ENCODE measurements at regions not wholly inside any gene's neighbourhood (a gene's known extent, or its start where the extent isn't known, plus 50 kb on each side); places are given as distances from the start of the nearest gene placed in this dataset.

DNA sequence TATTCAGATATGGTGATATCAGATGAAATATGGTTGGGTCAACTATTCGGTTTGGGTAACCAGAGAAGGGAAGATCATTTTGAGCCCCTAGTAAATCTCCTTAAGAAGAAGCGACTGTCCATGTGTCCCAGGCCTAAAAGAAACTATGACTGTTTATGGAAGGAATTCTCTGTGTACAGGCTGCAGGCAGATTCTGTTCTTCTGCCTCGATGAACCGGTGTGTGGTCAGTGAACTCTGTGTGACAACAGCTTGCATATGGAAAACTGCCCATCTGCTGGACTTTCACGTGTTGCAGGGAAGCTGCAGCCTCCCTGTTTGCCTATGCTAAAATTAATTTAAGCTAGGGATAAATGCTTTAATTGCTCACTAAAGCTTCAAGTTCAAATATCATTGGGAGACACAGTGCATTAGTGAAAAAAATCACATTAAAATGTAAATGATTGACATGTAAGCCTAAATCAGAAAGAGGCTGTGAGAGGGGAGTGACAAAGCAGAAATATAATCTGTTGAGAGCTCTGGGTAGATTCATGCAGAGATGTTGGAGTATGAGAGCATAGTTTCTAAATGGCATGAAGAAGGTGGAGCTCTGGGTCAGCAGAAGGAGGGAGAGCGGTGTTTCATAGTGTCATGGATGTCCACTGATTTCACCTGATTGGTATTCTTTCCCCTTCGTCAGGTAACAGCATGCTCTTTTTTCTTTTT lies 65.4 kb upstream of the PFN2 start:
- in situ Hi-C loops (cut with MboI), result no loop called here
- ChIA-PET CTCF (ENCODE audit: low intra/inter-chr PET ratio) (no interaction called here), POLR2A (no interaction called here)
- no peak for ATAC-seq
- H4K20me1 ChIP-seq (replicated peaks; ENCODE audit: control insufficient read depth, insufficient read depth, low read length), result no peaks in the 10 kb centered on the region
- H3K9me1 ChIP-seq (ENCODE audit: control insufficient read depth, insufficient read depth, low read length), result no peaks in the 10 kb centered on the region
- TF ChIP-seq SETDB1 (IDR thresholded peaks at IDR 0.05; ENCODE audit: low read length), result no peak
- TF ChIP-seq, protein P1, sequence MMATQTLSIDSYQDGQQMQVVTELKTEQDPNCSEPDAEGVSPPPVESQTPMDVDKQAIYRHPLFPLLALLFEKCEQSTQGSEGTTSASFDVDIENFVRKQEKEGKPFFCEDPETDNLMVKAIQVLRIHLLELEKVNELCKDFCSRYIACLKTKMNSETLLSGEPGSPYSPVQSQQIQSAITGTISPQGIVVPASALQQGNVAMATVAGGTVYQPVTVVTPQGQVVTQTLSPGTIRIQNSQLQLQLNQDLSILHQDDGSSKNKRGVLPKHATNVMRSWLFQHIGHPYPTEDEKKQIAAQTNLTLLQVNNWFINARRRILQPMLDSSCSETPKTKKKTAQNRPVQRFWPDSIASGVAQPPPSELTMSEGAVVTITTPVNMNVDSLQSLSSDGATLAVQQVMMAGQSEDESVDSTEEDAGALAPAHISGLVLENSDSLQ (IDR thresholded peaks at IDR 0.05), result peak; percentile 59
- H3K4me3 ChIP-seq, result no peak overlapping the region
- no peaks in the 10 kb centered on the region for H3K4me1 ChIP-seq (replicated peaks in 1 of 2; ENCODE audit: control insufficient read depth in 2 of 2, insufficient read depth in 2 of 2, low read length in 2 of 2)
- peaks cover 2 to 10% of the 10 kb centered on the region in 2 experiments; a peak in 3 of 5 replicates for H3K27me3 ChIP-seq (ENCODE audit: control insufficient read depth in 2 of 2, insufficient read depth in 2 of 2, low read length in 2 of 2)
- no TSS peak for BruUV-seq (replicated peaks)
- no peak overlapping the region for H3K4me2 ChIP-seq (ENCODE audit: insufficient read depth, low read length)
- no peaks in the 10 kb centered on the region for H3K9me3 ChIP-seq (replicated peaks; ENCODE audit: control insufficient read depth, insufficient read depth, low read depth, low read length)
- intact Hi-C loops (cut with micrococcal nuclease), result no loop called here
- no peak for DNase-seq (ENCODE audit: extremely low read depth in 1 of 4, low spot score in 3 of 4)
- no peak overlapping the region for H3K9ac ChIP-seq (ENCODE audit: insufficient read depth in 1 of 2, low read depth in 2 of 2, low read length in 2 of 2)
- WGBS (ENCODE audit: insufficient coverage, low coverage, missing lambda C conversion rate), result 2% methylated on average over 7 of the region's 7 CpGs
- H3K27ac ChIP-seq (ENCODE audit: extremely low read depth, low read depth, low read length), result no peak overlapping the region
- no peaks in the 10 kb centered on the region for H3K36me3 ChIP-seq (ENCODE audit: control insufficient read depth, insufficient read depth, low read length)
- no peak for FAIRE-seq
- no peaks in the 10 kb centered on the region for H3K79me2 ChIP-seq (ENCODE audit: control insufficient read depth, insufficient read depth, low read length)
- H2AFZ ChIP-seq (ENCODE audit: low read depth, low read length), result no peak overlapping the region

DNA sequence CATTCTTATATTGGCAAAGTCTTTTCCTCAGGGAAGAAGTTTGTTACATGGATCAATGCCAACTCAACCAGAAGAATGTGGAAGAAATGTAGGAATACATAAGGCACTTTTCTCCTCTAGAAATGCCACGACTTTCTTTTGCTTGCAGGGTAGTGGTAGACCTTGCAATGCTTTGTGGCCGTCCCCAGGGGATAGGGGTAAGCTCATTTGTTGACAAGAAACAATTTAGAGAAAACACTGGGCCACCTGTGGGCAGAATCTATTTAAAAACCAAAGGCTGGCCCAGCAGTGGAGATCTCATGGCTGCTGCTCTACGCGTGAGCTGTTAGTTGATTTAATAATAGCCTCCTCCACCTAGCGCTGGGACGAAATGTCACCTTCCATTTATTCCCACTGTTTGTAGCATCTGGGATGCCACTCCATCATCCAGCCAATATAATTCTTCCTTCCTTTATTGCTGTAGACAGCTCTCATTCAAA lies 64.6 kb upstream of the PFN2 start:
- Histone ChIP-seq H3K36me3 (ENCODE audit: control insufficient read depth, insufficient read depth, low read length) (no peaks in the 10 kb centered on the region), H3K4me1 (replicated peaks in 1 of 2; ENCODE audit: control insufficient read depth in 2 of 2, insufficient read depth in 2 of 2, low read length in 2 of 2) (no peaks in the 10 kb centered on the region), H4K20me1 (replicated peaks; ENCODE audit: control insufficient read depth, insufficient read depth, low read length) (no peaks in the 10 kb centered on the region), H3K4me2 (ENCODE audit: insufficient read depth, low read length) (no peak overlapping the region), H3K9me1 (ENCODE audit: control insufficient read depth, insufficient read depth, low read length) (no peaks in the 10 kb centered on the region), H3K79me2 (ENCODE audit: control insufficient read depth, insufficient read depth, low read length) (no peaks in the 10 kb centered on the region), H3K9me3 (replicated peaks; ENCODE audit: control insufficient read depth, insufficient read depth, low read depth, low read length) (no peaks in the 10 kb centered on the region), H3K27ac (ENCODE audit: extremely low read depth, low read depth, low read length) (no peak overlapping the region), H3K4me3 (no peak overlapping the region), H3K9ac (ENCODE audit: insufficient read depth in 1 of 2, low read depth in 2 of 2, low read length in 2 of 2) (no peak overlapping the region), H2AFZ (ENCODE audit: low read depth, low read length) (no peak overlapping the region), H3K27me3 (ENCODE audit: control insufficient read depth in 2 of 2, insufficient read depth in 2 of 2, low read length in 2 of 2) (peaks cover 2 to 10% of the 10 kb centered on the region in 2 experiments; a peak in 3 of 5 replicates)
- CTCF ChIA-PET (ENCODE audit: low intra/inter-chr PET ratio), result no interaction called here
- no TSS peak for BruUV-seq (replicated peaks)
- DNase-seq (ENCODE audit: extremely low read depth in 1 of 4, low spot score in 3 of 4) (no peak), ATAC-seq (no peak), FAIRE-seq (no peak)
- in situ Hi-C loops (cut with MboI), result no loop called here
- WGBS (ENCODE audit: insufficient coverage, low coverage, missing lambda C conversion rate), result 9% methylated on average over 6 of the region's 6 CpGs
- POLR2A ChIA-PET, result no interaction called here
- intact Hi-C loops (cut with micrococcal nuclease), result no loop called here
- TF ChIP-seq SMARCE1 (IDR thresholded peaks at IDR 0.05), result no peak
- TF ChIP-seq TSC22D4 (tag; IDR thresholded peaks at IDR 0.05), result no peak
- no peak for TF ChIP-seq ILK (tag; IDR thresholded peaks at IDR 0.05; ENCODE audit: borderline replicate concordance, low read depth)
- no peak for TF ChIP-seq CBFA2T2 (conservative IDR thresholded peaks at IDR 0.05)
- no peak for TF ChIP-seq HNRNPL (IDR thresholded peaks at IDR 0.05; ENCODE audit: low read depth, low read length)
- no peak for TF ChIP-seq FIP1L1 (IDR thresholded peaks at IDR 0.05; ENCODE audit: low read depth, low read length, poor library complexity, severe bottlenecking)
- TF ChIP-seq CBX3 (IDR thresholded peaks at IDR 0.05; ENCODE audit: borderline replicate concordance in 1 of 2, low read length in 2 of 2), result no peak
- TF ChIP-seq, protein P2, sequence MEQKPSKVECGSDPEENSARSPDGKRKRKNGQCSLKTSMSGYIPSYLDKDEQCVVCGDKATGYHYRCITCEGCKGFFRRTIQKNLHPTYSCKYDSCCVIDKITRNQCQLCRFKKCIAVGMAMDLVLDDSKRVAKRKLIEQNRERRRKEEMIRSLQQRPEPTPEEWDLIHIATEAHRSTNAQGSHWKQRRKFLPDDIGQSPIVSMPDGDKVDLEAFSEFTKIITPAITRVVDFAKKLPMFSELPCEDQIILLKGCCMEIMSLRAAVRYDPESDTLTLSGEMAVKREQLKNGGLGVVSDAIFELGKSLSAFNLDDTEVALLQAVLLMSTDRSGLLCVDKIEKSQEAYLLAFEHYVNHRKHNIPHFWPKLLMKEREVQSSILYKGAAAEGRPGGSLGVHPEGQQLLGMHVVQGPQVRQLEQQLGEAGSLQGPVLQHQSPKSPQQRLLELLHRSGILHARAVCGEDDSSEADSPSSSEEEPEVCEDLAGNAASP (IDR thresholded peaks at IDR 0.05), result no peak
